ENCODE measurements at regions not wholly inside any gene's neighbourhood (a gene's known extent, or its start where the extent isn't known, plus 50 kb on each side); places are given as distances from the start of the nearest gene placed in this dataset.

- TF ChIP-seq, protein P1, sequence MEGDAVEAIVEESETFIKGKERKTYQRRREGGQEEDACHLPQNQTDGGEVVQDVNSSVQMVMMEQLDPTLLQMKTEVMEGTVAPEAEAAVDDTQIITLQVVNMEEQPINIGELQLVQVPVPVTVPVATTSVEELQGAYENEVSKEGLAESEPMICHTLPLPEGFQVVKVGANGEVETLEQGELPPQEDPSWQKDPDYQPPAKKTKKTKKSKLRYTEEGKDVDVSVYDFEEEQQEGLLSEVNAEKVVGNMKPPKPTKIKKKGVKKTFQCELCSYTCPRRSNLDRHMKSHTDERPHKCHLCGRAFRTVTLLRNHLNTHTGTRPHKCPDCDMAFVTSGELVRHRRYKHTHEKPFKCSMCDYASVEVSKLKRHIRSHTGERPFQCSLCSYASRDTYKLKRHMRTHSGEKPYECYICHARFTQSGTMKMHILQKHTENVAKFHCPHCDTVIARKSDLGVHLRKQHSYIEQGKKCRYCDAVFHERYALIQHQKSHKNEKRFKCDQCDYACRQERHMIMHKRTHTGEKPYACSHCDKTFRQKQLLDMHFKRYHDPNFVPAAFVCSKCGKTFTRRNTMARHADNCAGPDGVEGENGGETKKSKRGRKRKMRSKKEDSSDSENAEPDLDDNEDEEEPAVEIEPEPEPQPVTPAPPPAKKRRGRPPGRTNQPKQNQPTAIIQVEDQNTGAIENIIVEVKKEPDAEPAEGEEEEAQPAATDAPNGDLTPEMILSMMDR (IDR thresholded peaks at IDR 0.05 in 4 of 5, conservative IDR thresholded peaks at IDR 0.05 in 1 of 5): no peak
- no peak for TF ChIP-seq POLR2A (IDR thresholded peaks at IDR 0.05)
Observed at GRCh38 chr13:87533776-87534175, 137.4 kb upstream of the SLITRK5 start.

Measured in gastrocnemius medialis (tissue), 4 donors.